HPDE6-E6E7 (cell line): ENCODE measurements at regions not wholly inside any gene's neighbourhood (a gene's known extent, or its start where the extent isn't known, plus 50 kb on each side); places are given as distances from the start of the nearest gene placed in this dataset.
"Not testable (repeated sequence)": the region's sequence is repeated elsewhere in the genome, so short reads cannot be mapped to it uniquely, and the experiment has no call there.

Experiments used
- DNase-seq: peaks from one replicate; pipeline ENCODE4 v3.0.0; 2011; ENCODE audit warnings: missing footprints; ENCODE audit errors: extremely low spot score

- DNase-seq: no peak
These were observed 283.1 kb downstream of the SIPA1L2 start for GRCh38 chr1:232346844-232347243.

GRCh38 chr1:232344791-232345399 lies 285.0 kb downstream of the SIPA1L2 start:
- DNase-seq: no peak

DNA sequence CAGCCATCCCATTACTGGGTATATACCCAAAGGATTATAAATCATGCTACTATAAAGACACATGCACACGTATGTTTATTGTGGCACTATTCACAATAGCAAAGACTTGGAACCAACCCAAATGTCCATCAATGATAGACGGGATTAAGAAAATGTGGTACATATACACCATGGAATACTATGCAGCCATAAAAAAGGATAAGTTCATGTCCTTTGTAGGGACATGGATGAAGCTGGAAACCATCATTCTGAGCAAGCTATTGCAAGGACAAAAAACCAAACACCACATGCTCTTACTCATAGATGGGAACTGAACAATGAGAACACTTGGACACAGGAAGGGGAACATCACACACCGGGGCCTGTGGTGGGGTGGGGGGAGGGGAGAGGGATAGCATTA lies 285.7 kb downstream of the SIPA1L2 start:
- not testable (repeated sequence) for DNase-seq

DNA sequence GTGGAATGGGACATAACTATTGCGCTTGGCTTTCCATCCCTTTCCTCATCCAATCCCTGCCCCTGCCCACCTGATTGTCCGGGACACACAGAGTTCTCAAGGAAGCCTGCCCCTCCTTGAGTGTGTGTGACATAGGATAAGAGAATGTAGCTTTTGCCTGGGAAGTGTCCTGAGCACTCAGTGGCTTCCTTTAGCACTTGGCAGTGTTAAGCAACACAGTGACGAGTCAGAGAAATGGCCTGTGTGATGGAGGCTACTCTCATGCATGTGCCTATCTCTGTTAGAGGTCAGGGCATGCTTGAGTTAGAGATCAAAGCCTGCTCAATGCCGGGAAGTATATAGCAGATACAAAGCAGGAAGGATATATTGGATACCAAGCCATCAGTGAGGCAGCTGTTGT lies 289.5 kb downstream of the SIPA1L2 start:
- no peak for DNase-seq

- no peak for DNase-seq
These were observed 290.9 kb downstream of the SIPA1L2 start for GRCh38 chr1:232339073-232339472.

DNA sequence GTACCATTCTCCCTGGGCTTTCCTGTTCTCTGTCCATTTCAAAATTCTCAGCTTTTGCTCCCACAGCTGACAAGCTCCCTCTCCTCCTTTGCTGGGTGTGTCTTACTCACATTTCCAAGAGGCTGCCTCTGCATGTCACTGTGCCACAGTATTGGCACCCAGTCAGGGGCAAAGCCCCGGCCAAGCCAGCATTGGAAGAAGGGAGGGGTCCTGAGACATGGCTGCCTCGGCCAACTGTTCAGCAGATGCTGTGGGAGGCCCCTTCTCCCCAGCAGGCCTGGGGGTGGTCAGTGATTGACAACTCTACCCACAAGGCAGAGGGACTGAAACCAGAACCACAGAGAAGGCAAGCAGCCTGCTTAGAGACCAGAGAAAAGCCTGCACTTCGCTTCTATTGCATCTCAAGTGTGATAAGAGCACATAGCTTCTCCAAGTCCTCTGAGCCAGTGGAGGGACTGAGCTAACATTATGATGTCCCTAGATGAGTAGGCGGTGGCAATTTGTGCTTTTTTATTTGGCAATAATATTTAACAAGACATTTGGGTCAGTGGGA lies 294.1 kb downstream of the SIPA1L2 start:
- no peak for DNase-seq

DNA sequence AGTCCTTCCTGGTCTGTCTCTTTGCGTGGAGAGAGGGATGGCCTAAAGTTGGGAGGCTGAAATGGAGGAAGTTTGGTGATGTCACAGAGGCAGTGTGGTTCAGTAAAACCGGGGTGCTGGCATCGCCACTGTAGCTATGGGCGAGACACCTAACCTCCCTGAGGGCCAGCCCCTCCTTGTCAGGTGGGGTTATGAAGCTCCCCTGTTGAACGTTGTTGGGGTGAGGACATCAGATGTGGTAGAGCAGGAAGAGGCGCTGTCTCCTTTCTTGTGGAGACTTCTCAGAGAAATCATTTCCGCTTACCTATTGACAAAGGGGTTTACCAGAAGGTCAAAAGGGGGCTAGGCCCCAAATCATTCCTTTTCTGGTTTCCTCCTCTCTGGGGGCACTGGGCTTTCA lies 294.7 kb downstream of the SIPA1L2 start:
- no peak for DNase-seq

DNA sequence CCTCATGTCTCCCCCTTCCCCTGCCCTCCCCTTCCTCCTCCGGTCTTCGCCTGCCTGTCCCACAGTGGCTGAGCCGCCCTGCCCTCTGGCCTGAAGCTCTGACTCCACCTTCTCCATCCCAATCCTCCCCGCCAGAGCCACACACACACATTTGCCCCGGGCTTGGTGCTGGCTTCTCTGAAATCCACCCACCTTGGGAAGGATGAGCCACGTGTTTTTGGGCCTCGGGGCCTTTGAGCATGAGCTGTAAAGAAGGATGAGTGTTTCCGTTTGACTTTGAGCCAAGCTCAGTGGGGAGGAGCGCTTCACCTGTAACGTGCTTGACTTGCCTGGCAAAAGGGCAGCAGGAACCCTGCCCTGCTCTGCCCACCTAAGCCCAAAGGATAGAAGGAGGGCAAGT lies 295.1 kb downstream of the SIPA1L2 start:
- DNase-seq: peak; percentile 20

DNA sequence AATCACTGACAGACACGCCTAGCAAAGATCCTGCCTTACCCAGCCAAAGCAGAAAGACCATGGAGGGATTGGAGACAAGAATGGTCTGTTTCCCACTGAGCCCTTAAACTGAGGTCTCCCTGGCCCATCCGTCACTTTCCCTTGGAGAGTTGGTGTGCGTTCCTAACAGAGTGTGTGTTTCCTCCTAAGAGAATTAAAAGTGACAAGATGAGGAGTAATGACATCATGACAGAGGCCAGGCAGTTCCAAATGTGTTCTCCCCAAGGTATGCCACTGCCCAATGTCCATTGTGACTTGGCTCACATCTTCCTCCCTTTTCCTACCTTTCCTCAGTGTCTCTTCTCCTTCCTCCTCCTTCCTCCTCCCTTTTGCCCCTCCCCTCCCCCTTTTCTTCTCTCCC lies 295.7 kb downstream of the SIPA1L2 start:
- no peak for DNase-seq

GRCh38 chr1:232333419-232333767 lies 296.5 kb downstream of the SIPA1L2 start:
- DNase-seq: no peak

- not testable (repeated sequence) for DNase-seq
These were observed 297.1 kb downstream of the SIPA1L2 start for GRCh38 chr1:232332710-232333418.

GRCh38 chr1:232329103-232329813 lies 300.7 kb downstream of the SIPA1L2 start:
- no peak for DNase-seq

DNA sequence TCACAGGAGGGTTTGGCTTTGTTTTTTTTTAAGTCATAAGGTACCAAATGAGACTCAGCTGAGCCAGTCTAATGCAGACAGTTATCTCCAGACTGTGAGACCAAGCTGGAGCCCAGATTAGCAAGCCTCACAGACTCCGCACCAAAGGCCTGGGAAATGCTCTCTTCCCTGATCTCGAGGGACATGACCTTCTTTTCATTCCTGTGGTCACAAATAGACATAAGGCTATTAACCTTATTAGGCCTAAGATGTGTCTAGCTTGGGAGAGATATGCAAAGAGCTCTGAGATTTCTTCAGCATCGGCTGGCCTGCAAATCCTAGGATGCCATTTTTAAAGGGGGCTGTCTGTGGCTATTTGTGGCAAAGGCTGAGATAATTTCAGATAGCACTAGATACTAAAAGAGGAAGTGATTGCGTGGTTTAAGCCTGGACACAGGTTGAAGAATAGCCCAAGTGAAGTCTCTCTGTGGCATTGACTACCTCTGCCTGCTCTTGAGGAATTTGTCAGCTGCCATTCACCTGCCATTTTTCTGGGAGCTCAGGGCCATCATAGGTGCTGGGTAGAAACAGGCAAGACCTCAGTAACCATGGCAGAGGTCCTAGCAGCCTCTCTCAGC lies 301.3 kb downstream of the SIPA1L2 start:
- DNase-seq: no peak

DNA sequence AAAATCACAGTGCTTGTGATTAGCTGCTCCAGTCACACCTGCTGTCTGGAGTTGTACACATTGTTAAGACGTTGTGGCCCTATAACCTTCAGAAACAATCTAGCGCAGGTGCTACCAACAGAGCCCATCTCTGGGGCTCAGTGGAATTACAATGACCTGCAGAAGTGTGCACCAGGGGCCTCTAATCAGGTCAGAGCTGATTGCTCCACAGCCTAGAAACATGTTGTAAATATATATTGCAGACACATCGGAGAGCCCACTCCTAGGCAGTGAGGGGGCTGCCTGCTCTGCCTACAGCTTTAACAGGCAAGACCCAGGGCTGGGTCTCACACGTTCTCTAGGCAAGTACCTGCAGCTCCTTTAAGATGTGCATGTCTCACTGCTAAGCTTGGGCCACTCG lies 302.0 kb downstream of the SIPA1L2 start:
- no peak for DNase-seq

DNA sequence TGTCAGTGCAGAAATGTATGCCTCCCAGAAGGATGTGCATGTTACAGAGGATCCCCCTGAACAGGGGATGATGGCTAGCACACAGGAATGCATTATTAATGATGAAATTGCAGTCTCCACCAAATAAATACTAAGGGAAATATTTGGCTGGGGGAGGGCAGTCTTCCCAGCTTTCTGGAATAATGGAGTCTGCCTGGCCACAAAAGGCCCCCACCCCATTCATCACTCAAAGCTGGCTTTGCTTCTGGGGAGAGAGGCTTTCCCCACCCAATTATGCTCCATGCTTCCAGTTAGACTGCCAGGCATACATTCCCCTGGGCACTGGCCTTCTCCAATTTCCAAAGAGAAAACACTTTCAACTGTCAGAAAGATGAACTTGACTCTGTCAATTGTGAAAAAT lies 302.7 kb downstream of the SIPA1L2 start:
- no peak for DNase-seq

- no peak for DNase-seq
These were observed 307.7 kb downstream of the SIPA1L2 start for GRCh38 chr1:232322162-232322734.

GRCh38 chr1:232319518-232320210 lies 310.3 kb downstream of the SIPA1L2 start:
- DNase-seq: no peak

- no peak for DNase-seq
These were observed 310.9 kb downstream of the SIPA1L2 start for GRCh38 chr1:232319072-232319471.

DNA sequence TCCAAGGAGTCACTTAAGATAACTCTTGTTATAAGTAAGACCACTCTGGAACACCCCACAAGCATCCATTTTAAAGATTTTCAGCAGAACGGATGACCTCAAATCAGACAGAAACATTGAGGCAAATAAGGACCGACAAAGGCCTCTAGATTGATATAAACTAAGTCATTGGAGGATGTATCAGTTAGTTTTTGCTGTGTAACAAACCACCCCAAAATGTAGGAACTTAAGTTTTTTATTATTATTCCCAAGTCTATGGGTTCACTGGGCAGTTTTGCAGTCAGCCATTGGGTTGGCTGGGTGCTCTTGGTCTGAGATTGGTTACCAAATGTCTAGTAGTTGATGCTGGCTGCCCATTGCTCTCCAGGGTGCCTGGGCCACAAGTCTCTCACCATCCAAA lies 311.8 kb downstream of the SIPA1L2 start:
- no peak for DNase-seq

- DNase-seq: no peak
These were observed 312.6 kb downstream of the SIPA1L2 start for GRCh38 chr1:232317350-232317749.

DNA sequence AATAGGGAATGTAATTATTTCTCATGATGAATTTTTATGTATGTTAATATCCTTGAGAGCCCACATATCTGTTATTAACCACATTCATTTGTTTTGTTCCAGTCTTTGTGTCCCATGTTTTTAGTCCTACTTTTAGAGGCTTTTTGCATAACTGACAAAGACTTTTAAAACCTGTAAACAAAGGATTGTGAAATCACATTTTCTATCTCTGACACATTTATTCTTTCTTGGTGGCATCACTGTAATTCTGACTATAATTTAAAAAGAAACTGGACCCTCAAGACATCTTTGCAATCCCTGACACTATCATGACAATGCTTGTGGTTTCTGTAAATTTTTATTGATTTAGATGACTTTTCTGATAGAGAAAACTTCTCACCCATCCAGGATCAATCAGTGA lies 313.1 kb downstream of the SIPA1L2 start:
- DNase-seq: no peak
